Activated naive CD4-positive, alpha-beta T cell treated with anti-CD3 and anti-CD28 coated beads for 36 hours (primary cell): ENCODE measurements at regions not wholly inside any gene's neighbourhood (a gene's known extent, or its start where the extent isn't known, plus 50 kb on each side); places are given as distances from the start of the nearest gene placed in this dataset.

Source experiments
- CTCF ChIA-PET: fragments of 350-600 bp; sonication (Branson Sonifier 250); formaldehyde crosslinking; loops from one replicate; lab custom pipeline; 2021; ENCODE audit warnings: antibody characterized with exemption; lab: Charles Lee
- DNase-seq: peaks from one replicate; pipeline ENCODE4 v3.0.0-alpha.2; 2020
- H3K27ac Mint-ChIP-seq: one replicate; pipeline ENCODE4 v1.8.0; 2021; ENCODE audit warnings: mild to moderate bottlenecking, mixed read lengths
- H3K27me3 Mint-ChIP-seq: one replicate; pipeline ENCODE4 v1.8.0; 2021; ENCODE audit warnings: low read depth, mixed read lengths
- H3K36me3 Mint-ChIP-seq: one replicate; pipeline ENCODE4 v1.8.0; 2021; ENCODE audit warnings: low read depth, mixed read lengths
- H3K4me1 Mint-ChIP-seq: one replicate; pipeline ENCODE4 v1.8.0; 2021; ENCODE audit warnings: low read depth, mixed read lengths
- H3K4me3 Mint-ChIP-seq: one replicate; pipeline ENCODE4 v1.8.0; 2021; ENCODE audit warnings: mild to moderate bottlenecking, moderate library complexity, mixed read lengths
- H3K9me3 Mint-ChIP-seq: one replicate; pipeline ENCODE4 v1.8.0; 2021; ENCODE audit warnings: mixed read lengths
- intact Hi-C: fragments of 100-400 bp; cut with micrococcal nuclease; formaldehyde crosslinking; loops from one replicate; pipeline ENCODE4 v1.15.1; 2023

GRCh38 chr5:67490543-67491321 lies 294.1 kb upstream of the CD180 start:
- intact Hi-C loops: no loop called here
- no peak overlapping the region for H3K4me3 Mint-ChIP-seq
- H3K9me3 Mint-ChIP-seq: no peaks in the 10 kb centered on the region
- H3K27ac Mint-ChIP-seq: no peak overlapping the region
- CTCF ChIA-PET: no interaction called here
- no peaks in the 10 kb centered on the region for H3K4me1 Mint-ChIP-seq
- no peak for DNase-seq
- no peaks in the 10 kb centered on the region for H3K36me3 Mint-ChIP-seq
- no peaks in the 10 kb centered on the region for H3K27me3 Mint-ChIP-seq

- no peak overlapping the region for H3K4me3 Mint-ChIP-seq
- CTCF ChIA-PET: interaction anchor here (0.7 kb wide), 1 partner anchor 10 kb away, joined by 3 read pairs; no protein-coding TSS in a partner anchor
- H3K9me3 Mint-ChIP-seq: no peaks in the 10 kb centered on the region
- no peaks in the 10 kb centered on the region for H3K4me1 Mint-ChIP-seq
- no peaks in the 10 kb centered on the region for H3K27me3 Mint-ChIP-seq
- H3K36me3 Mint-ChIP-seq: no peaks in the 10 kb centered on the region
- intact Hi-C loops: no loop called here
- no peak for DNase-seq
- no peak overlapping the region for H3K27ac Mint-ChIP-seq
These were observed 292.3 kb upstream of the CD180 start for GRCh38 chr5:67488885-67489284.

- no peaks in the 10 kb centered on the region for H3K4me1 Mint-ChIP-seq
- no peaks in the 10 kb centered on the region for H3K27me3 Mint-ChIP-seq
- intact Hi-C loops: no loop called here
- CTCF ChIA-PET: interaction anchor here (0.7 kb wide), 1 partner anchor 122 kb away, joined by 3 read pairs; no protein-coding TSS in a partner anchor
- no peak overlapping the region for H3K27ac Mint-ChIP-seq
- DNase-seq: no peak
- no peaks in the 10 kb centered on the region for H3K9me3 Mint-ChIP-seq
- no peaks in the 10 kb centered on the region for H3K36me3 Mint-ChIP-seq
- no peak overlapping the region for H3K4me3 Mint-ChIP-seq
These were observed 291.3 kb upstream of the CD180 start for GRCh38 chr5:67487862-67488261.

GRCh38 chr5:67483453-67484030 lies 286.9 kb upstream of the CD180 start:
- no peak overlapping the region for H3K27ac Mint-ChIP-seq
- CTCF ChIA-PET: no interaction called here
- no peak for DNase-seq
- H3K4me3 Mint-ChIP-seq: no peak overlapping the region
- intact Hi-C loops: no loop called here
- no peaks in the 10 kb centered on the region for H3K36me3 Mint-ChIP-seq
- no peaks in the 10 kb centered on the region for H3K4me1 Mint-ChIP-seq
- H3K27me3 Mint-ChIP-seq: no peaks in the 10 kb centered on the region
- no peaks in the 10 kb centered on the region for H3K9me3 Mint-ChIP-seq

- no peak for DNase-seq
- peaks cover 4% of the 10 kb centered on the region for H3K4me1 Mint-ChIP-seq
- H3K36me3 Mint-ChIP-seq: no peaks in the 10 kb centered on the region
- no peaks in the 10 kb centered on the region for H3K9me3 Mint-ChIP-seq
- no peak overlapping the region for H3K27ac Mint-ChIP-seq
- no peaks in the 10 kb centered on the region for H3K27me3 Mint-ChIP-seq
- CTCF ChIA-PET: no interaction called here
- H3K4me3 Mint-ChIP-seq: no peak overlapping the region
- intact Hi-C loops: no loop called here
These were observed 284.8 kb upstream of the CD180 start for GRCh38 chr5:67481362-67481761.

- no peak for DNase-seq
- Mint-ChIP-seq H3K9me3 (no peaks in the 10 kb centered on the region), H3K36me3 (no peaks in the 10 kb centered on the region), H3K27ac (no peak overlapping the region), H3K27me3 (no peaks in the 10 kb centered on the region), H3K4me1 (peaks cover 4% of the 10 kb centered on the region), H3K4me3 (no peak overlapping the region)
- CTCF ChIA-PET: interaction anchor here (0.6 kb wide), 1 partner anchor 232 kb away, joined by 3 read pairs; no protein-coding TSS in a partner anchor
- intact Hi-C loops: no loop called here
These were observed 281.7 kb upstream of the CD180 start for GRCh38 chr5:67478337-67478736.

GRCh38 chr5:67476995-67477394 lies 280.4 kb upstream of the CD180 start:
- CTCF ChIA-PET: interaction anchor here (1.3 kb wide), 1 partner anchor 231 kb away, joined by 4 read pairs; no protein-coding TSS in a partner anchor
- DNase-seq: no peak
- no peaks in the 10 kb centered on the region for H3K9me3 Mint-ChIP-seq
- no peaks in the 10 kb centered on the region for H3K36me3 Mint-ChIP-seq
- intact Hi-C loops: no loop called here
- H3K4me3 Mint-ChIP-seq: no peak overlapping the region
- peaks cover 4% of the 10 kb centered on the region for H3K4me1 Mint-ChIP-seq
- no peak overlapping the region for H3K27ac Mint-ChIP-seq
- H3K27me3 Mint-ChIP-seq: no peaks in the 10 kb centered on the region

- intact Hi-C loops: no loop called here
- CTCF ChIA-PET: interaction anchor here (1.3 kb wide), 1 partner anchor 230 kb away, joined by 4 read pairs; no protein-coding TSS in a partner anchor
- DNase-seq: no peak
These were observed 279.9 kb upstream of the CD180 start for GRCh38 chr5:67476531-67476930.

GRCh38 chr5:67475489-67475888 lies 278.9 kb upstream of the CD180 start:
- no peaks in the 10 kb centered on the region for H3K27me3 Mint-ChIP-seq
- peaks cover 4% of the 10 kb centered on the region for H3K4me1 Mint-ChIP-seq
- no peaks in the 10 kb centered on the region for H3K36me3 Mint-ChIP-seq
- intact Hi-C loops: no loop called here
- H3K9me3 Mint-ChIP-seq: no peaks in the 10 kb centered on the region
- CTCF ChIA-PET: no interaction called here
- H3K4me3 Mint-ChIP-seq: no peak overlapping the region
- no peak for DNase-seq
- H3K27ac Mint-ChIP-seq: no peak overlapping the region

More at GRCh38 chr5:67476531-67476930, 279.9 kb upstream of the CD180 start:
- Mint-ChIP-seq H3K36me3 (no peaks in the 10 kb centered on the region), H3K4me3 (no peak overlapping the region), H3K4me1 (peaks cover 4% of the 10 kb centered on the region), H3K27me3 (no peaks in the 10 kb centered on the region), H3K9me3 (no peaks in the 10 kb centered on the region), H3K27ac (no peak overlapping the region)

GRCh38 chr5:67474597-67475238 lies 278.1 kb upstream of the CD180 start:
- H3K27me3 Mint-ChIP-seq: no peaks in the 10 kb centered on the region
- CTCF ChIA-PET: no interaction called here
- DNase-seq: no peak

GRCh38 chr5:67467110-67467509 lies 270.5 kb upstream of the CD180 start:
- no peak overlapping the region for H3K27ac Mint-ChIP-seq
- H3K4me3 Mint-ChIP-seq: no peak overlapping the region
- no peaks in the 10 kb centered on the region for H3K27me3 Mint-ChIP-seq

More at GRCh38 chr5:67474597-67475238, 278.1 kb upstream of the CD180 start:
- Mint-ChIP-seq H3K27ac (no peak overlapping the region), H3K4me3 (no peak overlapping the region), H3K4me1 (peaks cover 4% of the 10 kb centered on the region), H3K36me3 (no peaks in the 10 kb centered on the region), H3K9me3 (no peaks in the 10 kb centered on the region)
- intact Hi-C loops: no loop called here

GRCh38 chr5:67465537-67466207 lies 269.1 kb upstream of the CD180 start:
- Mint-ChIP-seq H3K4me1 (no peaks in the 10 kb centered on the region), H3K9me3 (no peaks in the 10 kb centered on the region), H3K36me3 (no peaks in the 10 kb centered on the region), H3K27me3 (no peaks in the 10 kb centered on the region), H3K27ac (no peak overlapping the region), H3K4me3 (no peak overlapping the region)
- no peak for DNase-seq
- CTCF ChIA-PET: no interaction called here
- intact Hi-C loops: no loop called here

More at GRCh38 chr5:67467110-67467509, 270.5 kb upstream of the CD180 start:
- intact Hi-C loops: no loop called here
- DNase-seq: no peak
- no peaks in the 10 kb centered on the region for H3K36me3 Mint-ChIP-seq
- H3K4me1 Mint-ChIP-seq: no peaks in the 10 kb centered on the region
- no peaks in the 10 kb centered on the region for H3K9me3 Mint-ChIP-seq
- CTCF ChIA-PET: interaction anchor here (0.6 kb wide), 1 partner anchor 185 kb away, joined by 3 read pairs; no protein-coding TSS in a partner anchor
